PFSK-1 (cell line): ENCODE measurements at regions not wholly inside any gene's neighbourhood (a gene's known extent, or its start where the extent isn't known, plus 50 kb on each side); places are given as distances from the start of the nearest gene placed in this dataset.

Experiments used
- FOXP2 ChIP-seq: optimal IDR thresholded peaks from 2 replicates; pipeline ENCODE3; 2011; ENCODE audit warnings: borderline replicate concordance, control low read depth, inconsistent platforms; ENCODE audit not compliant: insufficient read depth; ENCODE audit errors: extremely low read length, extremely low read depth
- POLR2AphosphoS5 ChIP-seq: IDR thresholded peaks from 2 replicates; pipeline ENCODE4 v1.6.1; 2012; ENCODE audit warnings: low read depth, mild to moderate bottlenecking, control low read depth, low read length, moderate library complexity
- REST ChIP-seq, 2 experiments: IDR thresholded peaks; 2 replicates each; pipeline versions ENCODE4 v1.6.1 to v1.8.0; 2011 to 2012; ENCODE audit warnings: low read depth in 2 of 2, low read length in 2 of 2, control low read depth in 1 of 2, inconsistent platforms in 1 of 2, mild to moderate bottlenecking in 1 of 2, moderate library complexity in 1 of 2; ENCODE audit not compliant: insufficient read depth in 1 of 2
- TAF1 ChIP-seq: IDR thresholded peaks from 2 replicates; pipeline ENCODE4 v1.6.1; 2012; ENCODE audit warnings: low read length, control low read depth, borderline replicate concordance; ENCODE audit not compliant: insufficient read depth

GRCh38 chr2:236915726-236916125 lies 170.0 kb upstream of the COPS8 start:
- TF ChIP-seq REST (IDR thresholded peaks at IDR 0.05; ENCODE audit: insufficient read depth in 1 of 2, low read depth in 2 of 2, low read length in 2 of 2) (no peak), POLR2AphosphoS5 (no peak), TAF1 (no peak), FOXP2 (no peak)
